NB4 (cell line): ENCODE measurements at regions not wholly inside any gene's neighbourhood (a gene's known extent, or its start where the extent isn't known, plus 50 kb on each side); places are given as distances from the start of the nearest gene placed in this dataset.

Experiments used
- DNase-seq: peaks from one replicate; pipeline ENCODE4 v3.0.0; 2010; ENCODE audit warnings: low read depth
- H3K4me3 ChIP-seq: one replicate; pipeline ENCODE4 v1.5.1; 2011; ENCODE audit warnings: mild to moderate bottlenecking, low read depth, low read length, moderate library complexity
- CTCF ChIP-seq: IDR thresholded peaks from one replicate; pipeline ENCODE4 v1.5.1; 2012; ENCODE audit warnings: low read depth, low read length
- MYC ChIP-seq: IDR thresholded peaks from 2 replicates; pipeline ENCODE4 v1.6.1; 2011; ENCODE audit warnings: low read depth, low read length
- POLR2A ChIP-seq: IDR thresholded peaks from 2 replicates; pipeline ENCODE4 v1.6.1; 2011; ENCODE audit warnings: mild to moderate bottlenecking; ENCODE audit not compliant: insufficient read length; ENCODE audit errors: extremely low read depth
- TF ChIP-seq, protein P1 (sequence below): IDR thresholded peaks from 2 replicates; pipeline ENCODE4 v1.6.1; 2011; ENCODE audit warnings: low read depth, low read length

DNA sequence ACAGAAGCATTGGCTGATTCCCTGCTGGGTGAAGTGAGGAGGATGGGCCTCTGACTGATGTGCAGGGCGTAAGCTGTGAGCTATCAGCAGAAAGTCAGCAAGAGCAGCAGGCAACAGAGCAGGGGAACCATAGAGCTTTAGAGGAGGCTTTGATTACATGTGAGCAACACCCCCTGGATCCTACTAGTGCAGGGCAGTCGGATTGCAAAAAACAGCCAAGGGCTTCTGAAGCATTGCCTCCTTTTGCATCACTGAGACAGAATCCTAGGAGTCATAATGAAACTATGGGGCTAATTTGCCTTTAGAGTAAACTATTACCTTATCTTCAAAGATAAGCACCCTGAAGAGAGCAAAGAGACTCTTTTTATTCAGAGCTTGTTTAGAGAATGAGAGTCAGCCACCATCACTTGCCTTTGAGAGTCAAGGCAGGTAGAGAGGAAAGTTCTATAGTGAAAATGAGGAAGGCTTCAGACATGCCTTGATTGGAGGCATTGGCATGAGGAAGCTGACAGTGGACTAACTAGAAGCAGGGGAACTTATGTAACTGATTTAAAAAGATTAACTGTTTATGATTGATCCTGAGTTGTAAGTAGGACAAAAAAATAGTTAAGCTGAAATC is 420.3 kb downstream of the PDHA2 start:
- no peak overlapping the region for H3K4me3 ChIP-seq
- no peak for DNase-seq
- TF ChIP-seq POLR2A: no peak
- no peak for TF ChIP-seq CTCF
- TF ChIP-seq, protein P1, sequence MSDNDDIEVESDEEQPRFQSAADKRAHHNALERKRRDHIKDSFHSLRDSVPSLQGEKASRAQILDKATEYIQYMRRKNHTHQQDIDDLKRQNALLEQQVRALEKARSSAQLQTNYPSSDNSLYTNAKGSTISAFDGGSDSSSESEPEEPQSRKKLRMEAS: no peak
- no peak for TF ChIP-seq MYC

DNA sequence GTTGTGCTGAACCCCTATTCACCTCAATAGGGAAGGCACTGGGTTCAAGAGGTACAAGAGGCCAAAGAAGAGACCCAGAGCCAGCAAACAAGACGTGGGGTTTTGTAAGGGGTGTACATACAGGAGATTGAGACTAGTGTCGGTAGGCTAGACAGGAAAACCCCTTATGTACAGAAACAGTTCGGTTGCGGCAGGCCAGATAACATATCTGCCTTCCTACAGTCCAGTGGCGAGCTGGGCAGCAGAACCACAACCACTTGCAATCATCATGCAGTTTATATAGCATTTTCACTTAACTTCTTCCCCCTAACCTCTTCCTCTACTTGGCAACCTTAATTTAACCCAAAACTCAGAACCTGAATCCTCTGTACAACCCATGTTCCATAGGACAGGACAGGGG is 422.2 kb downstream of the PDHA2 start:
- TF ChIP-seq, protein P1: no peak
- no peak for TF ChIP-seq CTCF
- TF ChIP-seq POLR2A: no peak
- TF ChIP-seq MYC: no peak
- H3K4me3 ChIP-seq: no peak overlapping the region
- no peak for DNase-seq

DNA sequence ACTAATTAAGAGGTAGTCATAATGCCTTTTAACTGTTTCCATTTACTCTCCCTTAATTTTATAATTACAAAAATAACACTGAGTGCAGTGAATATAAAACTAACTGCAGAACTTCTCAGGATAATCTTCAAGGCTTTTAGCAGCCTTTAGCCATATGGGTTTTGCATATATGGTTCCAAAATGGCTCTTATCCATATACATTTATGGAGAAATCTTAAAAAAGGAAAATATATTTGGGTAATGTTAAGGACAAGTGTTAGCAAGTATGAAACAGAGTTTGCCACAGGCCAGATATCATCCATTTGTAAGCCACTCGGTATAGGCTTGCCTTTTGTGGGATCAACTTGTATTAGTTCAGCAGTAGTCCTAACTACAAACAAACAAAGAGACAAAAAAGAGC is 423.4 kb downstream of the PDHA2 start:
- TF ChIP-seq CTCF (no peak), MYC (no peak), POLR2A (no peak)
- TF ChIP-seq, protein P1: no peak
- no peak for DNase-seq
- no peak overlapping the region for H3K4me3 ChIP-seq

DNA sequence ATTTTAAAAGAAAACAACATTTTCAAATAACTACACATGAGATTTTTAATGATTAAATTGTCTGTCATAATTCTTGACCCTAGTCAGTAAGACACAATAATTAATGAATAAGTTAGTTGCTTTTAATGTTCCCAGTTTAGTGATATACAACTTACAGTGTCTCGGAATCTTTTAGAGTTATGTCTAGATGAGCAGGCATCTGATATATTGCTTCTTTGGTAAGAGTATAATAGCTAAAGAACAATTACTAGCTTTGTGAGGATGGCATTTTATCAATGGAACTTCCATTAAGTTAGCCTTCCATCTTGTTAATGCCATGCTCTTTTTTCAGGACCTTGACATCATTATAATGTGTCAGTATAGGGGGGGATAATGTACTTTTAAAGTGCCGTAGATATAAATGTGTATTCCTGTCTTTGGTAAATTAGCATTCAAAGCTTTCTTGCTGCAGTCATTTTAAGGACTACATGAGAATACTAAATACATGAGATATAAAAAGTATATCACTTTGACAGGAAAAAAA is 425.1 kb downstream of the PDHA2 start:
- DNase-seq: no peak
- TF ChIP-seq CTCF (no peak), POLR2A (no peak), MYC (no peak)
- TF ChIP-seq, protein P1: no peak
- no peak overlapping the region for H3K4me3 ChIP-seq

GRCh38 chr4:96293806-96294205 is 453.9 kb downstream of the PDHA2 start:
- TF ChIP-seq, protein P1: no peak
- TF ChIP-seq POLR2A (no peak), CTCF (no peak), MYC (no peak)
- no peak for DNase-seq

More at GRCh38 chr4:96293806-96294205, 453.9 kb downstream of the PDHA2 start:
- no peak overlapping the region for H3K4me3 ChIP-seq
